Endothelial cell of umbilical vein (primary cell): ENCODE measurements at regions not wholly inside any gene's neighbourhood (a gene's known extent, or its start where the extent isn't known, plus 50 kb on each side); places are given as distances from the start of the nearest gene placed in this dataset.

Source experiments
- BruUV-seq: library from RNA; stranded (reverse); fragments of 400-500 nt; replicated peaks from 2 replicates; lab custom pipeline; 2021; lab: Mats Ljungman, UMichigan
- CTCF ChIA-PET: fragments of 300-600, 350-600 bp; sonication (Branson Sonifier 250); formaldehyde crosslinking; loops from one replicate; lab custom pipeline; 2021; ENCODE audit warnings: antibody characterized with exemption, inconsistent platforms; lab: Charles Lee
- POLR2A ChIA-PET: fragments of 300-600, 350-600 bp; sonication (Branson Sonifier 250); formaldehyde crosslinking; loops from one replicate; lab custom pipeline; 2021; ENCODE audit warnings: antibody characterized with exemption, inconsistent platforms; lab: Charles Lee
- DNase-seq: peaks from one replicate; pipeline ENCODE4 v3.0.0-alpha.2; 2011; ENCODE audit warnings: low read depth, low spot score
- FAIRE-seq: peaks from 2 replicates; lab custom pipeline; 2011; peaks lifted over from hg19 to GRCh38; lab: Jason Lieb, UNC
- H2AFZ ChIP-seq: 2 replicates; pipeline ENCODE4 v1.6.0; 2012; ENCODE audit warnings: low read depth, low read length, control low read depth, inconsistent platforms
- H3K27ac ChIP-seq: 2 replicates; pipeline ENCODE4 v1.5.1; 2011; ENCODE audit warnings: low read depth, mild to moderate bottlenecking, control low read depth, low read length, moderate library complexity; ENCODE audit not compliant: insufficient read depth
- H3K27me3 ChIP-seq, 2 experiments: 2 replicates each; pipeline versions ENCODE4 v1.6.0 to v1.6.1; 2011; ENCODE audit warnings: low read length in 2 of 2, mixed read lengths in 1 of 2; ENCODE audit not compliant: control insufficient read depth in 2 of 2, insufficient read depth in 2 of 2
- H3K36me3 ChIP-seq, 2 experiments: 2 replicates in 1 of 2; 3 replicates in 1 of 2; pipeline ENCODE4 v1.5.1; 2011; ENCODE audit warnings: low read length in 2 of 2, mild to moderate bottlenecking in 1 of 2, moderate library complexity in 1 of 2; ENCODE audit not compliant: control insufficient read depth in 2 of 2, insufficient read depth in 2 of 2; ENCODE audit errors: extremely low read depth in 1 of 2
- H3K4me1 ChIP-seq: 3 replicates; pipeline ENCODE4 v1.5.1; 2011; ENCODE audit warnings: mild to moderate bottlenecking, low read length; ENCODE audit not compliant: control insufficient read depth, insufficient read depth; ENCODE audit errors: extremely low read depth
- H3K4me2 ChIP-seq: 2 replicates; pipeline ENCODE4 v1.6.1; 2011; ENCODE audit warnings: low read length, control low read depth, mixed read lengths; ENCODE audit not compliant: insufficient read depth
- H3K4me3 ChIP-seq, 3 experiments: fragments of 200-600 bp in 1 of 3; sonication (generic), shearing (Covaris generic) in 1 of 3; replicated peaks in 1 of 3; 2 replicates each; pipeline ENCODE4 v1.5.1; 2011 to 2016; ENCODE audit warnings: control low read depth in 3 of 3, low read length in 3 of 3, mild to moderate bottlenecking in 2 of 3, inconsistent platforms in 1 of 3, low read depth in 1 of 3, moderate library complexity in 1 of 3; ENCODE audit not compliant: insufficient read depth in 1 of 3
- H3K79me2 ChIP-seq: 2 replicates; pipeline ENCODE4 v1.6.0; 2012; ENCODE audit warnings: low read length, inconsistent platforms; ENCODE audit not compliant: control insufficient read depth, insufficient read depth
- H3K9ac ChIP-seq: replicated peaks from 2 replicates; pipeline ENCODE3; 2011; ENCODE audit warnings: low read length, control low read depth; ENCODE audit not compliant: insufficient read depth; ENCODE audit errors: extremely low read depth
- H3K9me1 ChIP-seq: replicated peaks from 3 replicates; pipeline ENCODE4 v1.6.0; 2011; ENCODE audit warnings: mild to moderate bottlenecking, low read length; ENCODE audit not compliant: control insufficient read depth, insufficient read depth; ENCODE audit errors: extremely low read depth
- H3K9me3 ChIP-seq: replicated peaks from 2 replicates; pipeline ENCODE4 v1.5.1; 2012; ENCODE audit warnings: low read length, inconsistent platforms; ENCODE audit not compliant: control insufficient read depth, insufficient read depth
- H4K20me1 ChIP-seq: replicated peaks from 2 replicates; pipeline ENCODE3; 2011; ENCODE audit warnings: mild to moderate bottlenecking, low read length; ENCODE audit not compliant: control insufficient read depth, insufficient read depth; ENCODE audit errors: extremely low read depth
- CTCF ChIP-seq, 2 donors: IDR thresholded peaks; 1 replicate in 1 of 2; 2 replicates in 1 of 2; pipeline ENCODE4 v1.5.1; 2011; ENCODE audit warnings: low read length in 2 of 2, mild to moderate bottlenecking in 2 of 2, moderate library complexity in 2 of 2, control low read depth in 1 of 2, inconsistent platforms in 1 of 2, low read depth in 1 of 2; ENCODE audit not compliant: insufficient read depth in 1 of 2; ENCODE audit errors: extremely low read depth in 1 of 2
- EZH2 ChIP-seq: IDR thresholded peaks from 2 replicates; pipeline ENCODE4 v1.6.1; 2012; ENCODE audit warnings: borderline replicate concordance, low read depth, mild to moderate bottlenecking, moderate library complexity, low read length, inconsistent platforms; ENCODE audit not compliant: severe bottlenecking
- FOS ChIP-seq: IDR thresholded peaks from 2 replicates; pipeline ENCODE4 v1.6.1; 2011; ENCODE audit warnings: mild to moderate bottlenecking, low read length, moderate library complexity, borderline replicate concordance; ENCODE audit not compliant: insufficient read depth
- GATA2 ChIP-seq: IDR thresholded peaks from 2 replicates; pipeline ENCODE4 v1.7.0; 2011; ENCODE audit warnings: low read depth, mild to moderate bottlenecking, moderate library complexity, mixed read lengths, low read length; ENCODE audit not compliant: insufficient read length, insufficient read depth
- JUN ChIP-seq: IDR thresholded peaks from 2 replicates; pipeline ENCODE4 v1.6.1; 2011; ENCODE audit warnings: borderline replicate concordance, low read depth; ENCODE audit not compliant: insufficient read length, insufficient read depth
- MAX ChIP-seq: IDR thresholded peaks from 2 replicates; pipeline ENCODE4 v1.6.1; 2011; ENCODE audit not compliant: insufficient read depth, insufficient read length
- MYC ChIP-seq: IDR thresholded peaks from one replicate; pipeline ENCODE4 v1.6.1; 2011; ENCODE audit warnings: mild to moderate bottlenecking, low read depth, low read length
- POLR2A ChIP-seq: IDR thresholded peaks from 2 replicates; pipeline ENCODE4 v1.6.1; 2012; ENCODE audit warnings: low read depth, mild to moderate bottlenecking, control low read depth, low read length
- POLR2AphosphoS5 ChIP-seq: IDR thresholded peaks from 2 replicates; pipeline ENCODE4 v1.6.1; 2012; ENCODE audit warnings: low read depth, mild to moderate bottlenecking, control low read depth, low read length, moderate library complexity; ENCODE audit not compliant: insufficient read depth
- dilution Hi-C: fragments of 300-500 bp; cut with MboI; formaldehyde crosslinking; loops from one replicate; pipeline ENCODE4 v1.15.0; 2019; ENCODE audit warnings: low sequenced_read_pairs; ENCODE audit not compliant: extremely low pct_ligation_motif_present
- intact Hi-C: fragments of 100-400 bp; cut with micrococcal nuclease; formaldehyde crosslinking; loops from one replicate; pipeline ENCODE4 v1.10.0; 2022

- POLR2A ChIA-PET, result no interaction called here
- dilution Hi-C loops, result no loop called here
- no peak overlapping the region for H3K9ac ChIP-seq
- H3K9me3 ChIP-seq, result no peaks in the 10 kb centered on the region
- no peaks in the 10 kb centered on the region for H3K36me3 ChIP-seq
- H3K9me1 ChIP-seq, result no peaks in the 10 kb centered on the region
- no peak overlapping the region for H3K4me2 ChIP-seq
- no peaks in the 10 kb centered on the region for H3K4me1 ChIP-seq
- DNase-seq (no peak), FAIRE-seq (no peak)
- intact Hi-C loops, result no loop called here
- H2AFZ ChIP-seq, result no peak overlapping the region
- no peaks in the 10 kb centered on the region for H3K27me3 ChIP-seq
- TF ChIP-seq FOS, result no peak
- CTCF ChIA-PET, result no interaction called here
- H3K79me2 ChIP-seq, result no peaks in the 10 kb centered on the region
- no peak overlapping the region for H3K27ac ChIP-seq
- no TSS peak for BruUV-seq
- H3K4me3 ChIP-seq, result no peak overlapping the region
- H4K20me1 ChIP-seq, result no peaks in the 10 kb centered on the region
These were observed 72.9 kb downstream of the CCDC185 start for GRCh38 chr1:223466151-223466550.

GRCh38 chr1:223471566-223471965 lies 78.4 kb downstream of the CCDC185 start:
- H3K79me2 ChIP-seq, result no peaks in the 10 kb centered on the region
- FAIRE-seq (no peak), DNase-seq (no peak)
- no peak overlapping the region for H3K4me3 ChIP-seq
- H3K4me1 ChIP-seq, result no peaks in the 10 kb centered on the region
- intact Hi-C loops (no loop called here), dilution Hi-C loops (no loop called here)
- H3K9me3 ChIP-seq, result no peaks in the 10 kb centered on the region
- no peaks in the 10 kb centered on the region for H4K20me1 ChIP-seq
- no peaks in the 10 kb centered on the region for H3K36me3 ChIP-seq
- ChIA-PET CTCF (interaction anchor here (1.2 kb wide), 1 partner anchor 16 kb away, joined by 4 read pairs; no protein-coding TSS in a partner anchor), POLR2A (no interaction called here)
- H3K4me2 ChIP-seq, result no peak overlapping the region
- H3K27me3 ChIP-seq, result no peaks in the 10 kb centered on the region
- H3K9me1 ChIP-seq, result no peaks in the 10 kb centered on the region
- H3K9ac ChIP-seq, result no peak overlapping the region
- no peak overlapping the region for H3K27ac ChIP-seq
- no TSS peak for BruUV-seq
- no peak for TF ChIP-seq FOS
- TF ChIP-seq POLR2AphosphoS5, result no peak
- no peak for TF ChIP-seq GATA2
- TF ChIP-seq CTCF (IDR thresholded peaks at IDR 0.05; ENCODE audit: extremely low read depth in 1 of 2, insufficient read depth in 1 of 2, low read depth in 1 of 2, low read length in 2 of 2), result no peak
- TF ChIP-seq MYC, result no peak
- TF ChIP-seq POLR2A, result no peak
- TF ChIP-seq MAX, result no peak
- TF ChIP-seq JUN, result no peak
- no peak for TF ChIP-seq EZH2
- no peak overlapping the region for H2AFZ ChIP-seq
